OCI-M1 (cell line): ENCODE measurements at regions not wholly inside any gene's neighbourhood (a gene's known extent, or its start where the extent isn't known, plus 50 kb on each side); places are given as distances from the start of the nearest gene placed in this dataset.

ENCODE experiments used
- DNase-seq: peaks from one replicate; lab custom pipeline; 2025; lab: John Stamatoyannopoulos, UW

GRCh38 chr12:59928416-59928815, 332.6 kb downstream of the SLC16A7 start:
- DNase-seq = no peak

- no peak for DNase-seq
Measured at GRCh38 chr12:59929110-59929509, 333.3 kb downstream of the SLC16A7 start.

DNA sequence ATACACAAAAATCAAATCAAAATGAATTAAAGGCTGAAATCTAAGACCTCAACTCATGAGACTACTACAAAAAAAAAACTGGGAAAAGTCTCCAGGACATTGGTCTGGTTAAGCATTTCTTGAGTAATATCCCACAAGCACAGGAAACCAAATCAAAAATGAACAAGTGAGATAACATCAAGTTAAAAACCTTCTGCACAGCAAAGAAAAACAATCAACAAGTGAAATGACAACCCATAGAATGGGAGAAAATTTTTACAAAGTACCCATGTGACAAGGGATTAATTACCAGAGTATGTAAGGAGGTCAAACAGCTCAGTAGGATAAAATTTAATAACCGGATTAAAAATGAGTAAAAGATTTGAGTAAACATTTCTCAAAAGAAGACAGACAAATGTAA, 338.7 kb downstream of the SLC16A7 start:
- DNase-seq = no peak

GRCh38 chr12:59936534-59936933, 340.7 kb downstream of the SLC16A7 start:
- no peak for DNase-seq

DNA sequence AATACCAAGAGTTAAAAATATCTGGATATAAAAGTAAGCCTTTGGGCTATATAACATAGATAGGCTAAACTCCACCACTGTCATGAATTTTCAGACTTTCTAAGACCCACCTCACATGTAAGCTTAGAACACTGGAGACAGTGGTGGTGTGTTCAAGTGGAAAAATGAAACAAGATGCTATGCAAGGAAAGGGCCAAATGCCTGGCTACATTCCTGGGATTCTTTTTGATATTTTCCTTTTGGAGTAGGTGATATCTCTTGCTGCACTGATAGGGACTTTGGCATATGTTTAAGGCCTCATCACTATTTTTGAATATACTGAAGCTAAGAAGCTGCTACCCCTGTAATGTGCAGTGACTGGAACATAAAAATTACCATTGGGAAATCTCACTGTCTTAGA, 341.3 kb downstream of the SLC16A7 start:
- DNase-seq = no peak

GRCh38 chr12:59938190-59938962, 342.5 kb downstream of the SLC16A7 start:
- DNase-seq = peak; percentile 34

DNA sequence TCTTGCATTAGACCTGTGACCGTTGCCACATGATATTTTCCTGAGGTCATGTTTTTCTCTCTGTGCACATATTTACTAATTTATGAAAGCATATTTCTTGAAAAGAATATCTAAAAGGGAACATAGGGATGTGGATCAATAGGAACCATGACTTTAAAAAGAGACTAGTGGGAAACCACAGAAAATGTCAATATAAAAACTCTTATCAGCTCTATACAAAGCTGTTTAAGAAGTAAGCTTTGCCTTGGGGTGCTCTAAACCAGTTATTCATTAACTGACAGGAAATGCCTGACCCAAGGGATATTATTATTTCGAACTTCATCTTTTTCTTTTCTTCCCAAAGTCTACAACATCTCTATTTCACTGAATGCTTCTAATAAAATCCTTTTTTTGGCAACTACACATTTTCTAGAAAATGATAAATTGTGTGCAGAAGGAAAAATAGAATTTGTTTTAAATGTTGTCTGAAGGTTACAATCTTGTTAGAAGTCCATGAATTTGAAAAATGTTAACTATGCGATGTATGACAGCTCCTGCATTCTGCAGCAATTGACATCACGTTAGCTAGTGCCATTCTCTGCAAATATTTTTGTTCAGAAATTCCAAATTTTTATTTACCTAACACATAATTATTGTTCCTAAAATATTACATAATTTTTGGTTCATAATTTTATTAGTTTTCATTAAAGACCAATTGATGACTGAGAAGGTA, 345.0 kb downstream of the SLC16A7 start:
- DNase-seq = peak; percentile 3

- no peak for DNase-seq
Measured at GRCh38 chr12:59941461-59941860, 345.6 kb downstream of the SLC16A7 start.

GRCh38 chr12:59944177-59944576, 348.3 kb downstream of the SLC16A7 start:
- no peak for DNase-seq

DNA sequence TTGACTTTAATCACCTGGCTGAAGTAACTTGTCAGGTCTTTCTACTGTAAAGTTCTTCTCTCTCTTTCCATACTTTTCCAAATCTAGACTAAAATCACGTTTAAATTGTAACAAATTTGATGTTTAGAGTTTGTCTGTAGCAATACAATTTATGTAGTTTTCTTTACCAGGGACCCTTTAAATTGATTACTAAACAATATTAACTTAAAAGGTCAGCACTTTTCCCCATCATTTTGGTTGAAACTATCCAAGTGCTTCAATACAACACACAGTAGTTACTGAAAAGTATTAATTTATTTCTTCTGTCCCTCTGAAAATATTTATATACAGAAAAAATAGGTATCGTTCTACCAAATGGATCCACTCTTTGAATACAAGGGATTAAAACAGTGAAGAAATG, 350.8 kb downstream of the SLC16A7 start:
- no peak for DNase-seq

GRCh38 chr12:59963546-59963945, 367.7 kb downstream of the SLC16A7 start:
- DNase-seq = no peak

GRCh38 chr12:59972905-59973304, 377.1 kb downstream of the SLC16A7 start:
- DNase-seq = peak; percentile 65

DNA sequence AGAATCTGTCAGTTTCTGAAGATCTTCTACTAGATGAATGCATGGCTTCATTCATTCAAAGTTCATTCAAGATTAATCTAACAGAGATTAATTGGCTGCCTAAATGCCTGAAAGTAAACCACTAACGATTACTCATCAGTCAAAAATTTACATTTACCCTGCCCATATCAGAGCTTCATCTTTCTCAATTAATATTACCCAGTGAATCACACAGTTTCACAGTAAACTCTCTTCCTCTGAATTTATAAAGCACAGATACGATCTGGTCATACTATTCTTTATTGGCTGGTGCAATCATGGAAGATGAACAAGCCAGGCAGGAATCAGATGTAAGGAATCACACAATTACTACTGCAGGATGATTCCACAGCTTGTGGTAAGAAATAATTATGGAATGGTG, 377.7 kb downstream of the SLC16A7 start:
- no peak for DNase-seq

GRCh38 chr12:59977779-59978178, 381.9 kb downstream of the SLC16A7 start:
- no peak for DNase-seq

DNA sequence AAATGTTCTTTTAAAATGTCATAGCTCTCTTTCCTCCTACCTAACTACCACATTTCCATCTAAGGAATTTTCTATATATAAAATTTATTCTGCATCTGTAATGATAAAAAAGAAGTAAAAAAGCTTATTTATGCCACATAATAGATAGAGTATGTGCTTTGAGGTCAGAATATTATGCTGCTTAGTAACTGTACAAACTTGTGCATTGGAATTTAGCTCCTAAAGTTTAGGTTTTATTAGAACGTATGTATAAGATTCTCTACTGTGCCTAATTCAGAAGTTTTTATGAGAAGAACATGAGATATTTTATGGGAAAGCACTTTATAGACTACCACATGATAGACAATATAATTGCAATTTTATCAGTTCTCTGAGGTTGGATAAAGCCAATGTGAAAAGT, 384.6 kb downstream of the SLC16A7 start:
- DNase-seq = no peak

DNA sequence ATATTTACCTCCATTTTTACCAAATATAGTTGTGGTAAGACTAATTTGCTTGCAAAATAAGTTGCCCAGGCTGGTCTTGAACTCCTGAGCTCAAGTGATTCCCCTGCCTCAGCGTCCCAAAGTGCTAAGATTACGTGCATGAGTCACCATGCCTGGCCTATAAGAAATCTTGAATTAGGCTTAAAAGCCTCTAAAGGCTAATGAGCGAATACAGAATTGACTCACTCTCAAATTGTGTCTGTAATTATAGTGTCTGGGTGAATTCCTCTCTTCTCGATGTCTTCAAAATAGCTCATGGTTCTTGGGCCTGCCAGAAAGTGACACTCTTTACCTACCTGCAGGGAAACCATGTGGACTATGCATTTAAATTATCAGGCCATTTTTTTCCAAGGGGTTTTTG, 403.5 kb downstream of the SLC16A7 start:
- no peak for DNase-seq

DNA sequence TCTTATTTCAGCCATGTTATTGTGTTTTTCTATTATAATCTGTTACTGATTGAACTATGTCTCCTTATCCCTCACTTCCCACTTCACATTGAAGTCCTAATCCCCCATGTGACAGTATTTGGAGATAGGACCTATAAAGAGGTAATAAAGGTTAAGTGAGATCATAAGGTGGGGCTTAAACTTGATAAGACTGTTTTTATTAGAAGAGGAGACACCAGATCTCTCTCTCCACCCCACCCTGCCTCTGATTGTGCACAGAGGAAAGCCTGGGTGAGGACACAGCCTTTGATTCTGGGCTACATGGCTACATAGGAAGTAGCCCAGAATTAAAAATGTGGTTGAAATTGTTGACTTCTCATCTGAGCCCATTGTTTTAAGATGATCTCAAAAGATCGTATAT, 414.7 kb downstream of the SLC16A7 start:
- no peak for DNase-seq

DNA sequence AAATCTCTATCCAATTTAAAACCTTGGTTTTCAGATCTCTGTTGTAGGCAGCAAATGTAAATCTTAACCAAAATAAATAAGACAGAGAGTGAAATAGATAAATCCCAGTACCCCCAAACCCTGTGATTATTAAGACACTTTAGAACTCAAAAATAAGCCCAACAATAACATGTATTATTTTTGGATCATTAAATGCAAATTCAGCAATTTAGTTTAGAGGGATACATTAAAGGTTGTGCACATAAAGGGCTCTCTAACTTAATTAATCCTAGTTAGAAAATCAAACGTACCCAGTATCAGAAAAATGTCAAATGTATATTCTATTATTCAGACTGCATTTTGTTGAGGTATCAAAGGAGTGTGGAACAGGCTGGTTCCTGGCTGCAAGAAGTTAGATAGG, 416.8 kb downstream of the SLC16A7 start:
- no peak for DNase-seq

GRCh38 chr12:60014436-60014835, 418.6 kb downstream of the SLC16A7 start:
- peak; percentile 19 for DNase-seq

GRCh38 chr12:60020068-60020467, 424.2 kb downstream of the SLC16A7 start:
- DNase-seq = no peak

DNA sequence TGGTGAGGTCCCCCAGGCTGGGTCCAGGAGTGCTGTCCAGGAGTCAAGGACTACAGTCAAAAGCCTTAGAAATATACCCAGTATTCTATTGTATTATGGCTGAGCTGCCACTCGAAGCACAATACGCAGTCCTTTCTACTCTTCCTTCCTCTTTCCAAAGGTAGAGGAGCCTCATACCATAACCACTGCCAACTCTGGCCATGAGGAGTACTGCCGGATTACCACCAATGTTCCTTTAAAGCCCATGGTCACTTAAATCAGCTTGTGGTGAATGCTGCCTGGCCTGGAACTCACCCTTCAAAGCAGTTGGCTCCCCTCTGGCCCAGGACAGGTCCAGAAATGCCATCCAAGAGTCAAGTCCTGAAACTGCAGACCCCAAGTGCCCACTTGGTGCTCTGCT, 425.4 kb downstream of the SLC16A7 start:
- DNase-seq = no peak

GRCh38 chr12:60027266-60027665, 431.4 kb downstream of the SLC16A7 start:
- no peak for DNase-seq

DNA sequence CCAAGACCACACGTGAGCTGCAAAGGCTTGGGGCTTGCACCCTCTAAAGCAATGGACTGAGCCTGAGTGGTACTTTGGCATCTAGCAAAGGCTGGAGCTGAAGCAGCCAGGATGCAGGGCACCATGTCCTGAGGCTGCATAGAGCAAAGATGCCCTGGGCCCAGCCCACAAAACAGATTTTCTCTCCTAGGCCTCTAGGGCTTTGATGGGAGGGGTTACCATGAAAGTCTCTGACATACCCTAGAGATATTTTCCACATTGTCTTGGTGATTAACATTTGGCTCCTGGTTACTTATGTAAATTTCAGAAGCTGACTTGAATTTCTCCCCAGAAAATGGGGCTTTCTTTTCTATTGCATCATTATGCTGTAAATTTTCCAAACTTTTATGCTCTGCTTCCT, 438.3 kb downstream of the SLC16A7 start:
- no peak for DNase-seq

DNA sequence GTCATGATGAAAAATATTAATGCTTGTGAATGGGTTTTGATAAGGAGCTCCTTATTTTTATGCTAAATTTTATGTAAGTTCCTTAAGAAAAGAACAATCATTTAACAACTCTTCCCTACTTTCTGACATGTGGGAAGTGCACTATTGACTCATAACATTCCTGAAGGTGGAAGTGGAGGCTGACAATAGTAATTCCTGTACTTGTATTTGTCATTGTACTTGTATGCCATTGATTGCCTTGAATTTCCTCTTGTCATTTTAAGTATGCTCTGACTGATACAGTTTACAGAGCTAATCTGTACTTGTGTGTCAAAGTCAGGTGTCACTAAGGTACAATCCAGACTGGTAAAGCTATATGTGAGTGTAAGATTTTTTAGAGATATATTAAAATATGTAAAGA, 440.0 kb downstream of the SLC16A7 start:
- DNase-seq = no peak
